ENCODE measurements at regions not wholly inside any gene's neighbourhood (a gene's known extent, or its start where the extent isn't known, plus 50 kb on each side); places are given as distances from the start of the nearest gene placed in this dataset.

DNA sequence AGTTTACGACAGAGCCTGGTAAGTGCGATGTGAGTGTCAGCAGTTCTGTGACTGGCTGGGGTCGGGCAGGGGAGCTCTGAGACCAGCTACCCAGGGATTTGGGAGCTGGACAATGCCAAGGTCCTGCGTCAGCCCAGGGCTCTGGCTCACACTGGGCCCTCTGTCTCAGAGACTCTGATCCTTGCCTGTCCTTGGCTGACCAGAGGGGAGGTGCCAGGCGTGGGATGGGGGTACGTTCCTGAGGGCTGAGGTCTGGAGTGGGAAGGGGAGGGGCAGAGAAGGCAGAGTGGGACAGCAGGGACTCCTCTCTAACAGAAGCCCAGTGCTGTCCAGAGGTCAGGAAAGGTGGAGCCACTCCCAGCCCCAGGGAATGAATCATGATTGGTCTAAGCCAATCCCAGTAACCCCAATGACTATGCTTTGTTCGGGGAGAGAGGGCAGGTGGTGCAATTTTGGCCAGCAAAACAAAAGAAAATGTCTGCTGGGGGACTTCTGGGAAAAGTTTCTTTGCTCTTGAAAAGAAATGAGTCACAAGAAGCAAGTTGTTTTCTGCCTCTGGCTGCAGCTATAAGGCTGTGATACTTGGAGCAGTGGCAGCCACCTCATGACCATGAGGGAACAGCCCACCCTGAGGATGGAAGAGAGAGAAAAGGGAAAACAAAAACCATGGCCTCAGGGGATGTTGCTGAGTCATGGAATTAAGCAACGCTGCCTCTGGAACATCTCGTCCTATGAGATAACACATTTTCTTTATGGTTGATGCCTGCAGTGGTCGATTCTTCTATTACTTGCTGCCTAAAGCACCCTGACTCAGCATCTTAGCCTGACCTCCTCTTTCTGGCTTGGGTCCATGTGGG lies 108.3 kb downstream of the CHST1 start:
- Histone ChIP-seq H3K9me3 (no peaks in the 10 kb centered on the region), H3K4me3 (no peak overlapping the region), H3K27me3 (replicated peaks; ENCODE audit: insufficient read depth) (no peaks in the 10 kb centered on the region), H3K27ac (no peak overlapping the region), H3K36me3 (no peaks in the 10 kb centered on the region), H3K4me1 (ENCODE audit: control insufficient read depth in 1 of 2, low read depth in 2 of 2) (no peaks in the 10 kb centered on the region)
- no peak for TF ChIP-seq CTCF (IDR thresholded peaks at IDR 0.05)
- ATAC-seq (ENCODE audit: insufficient number of reproducible peaks, low FRiP score, low read depth), result no peak
- DNase-seq (ENCODE audit: low spot score), result no peak

GRCh38 chr11:45554230-45554967 lies 111.0 kb downstream of the CHST1 start:
- no peak for DNase-seq (ENCODE audit: low spot score)
- no peak overlapping the region for H3K4me3 ChIP-seq
- H3K27ac ChIP-seq, result no peak overlapping the region
- no peaks in the 10 kb centered on the region for H3K36me3 ChIP-seq
- H3K9me3 ChIP-seq, result no peaks in the 10 kb centered on the region
- H3K27me3 ChIP-seq (replicated peaks; ENCODE audit: insufficient read depth), result no peaks in the 10 kb centered on the region
- no peak for ATAC-seq (ENCODE audit: insufficient number of reproducible peaks, low FRiP score, low read depth)
- TF ChIP-seq CTCF (IDR thresholded peaks at IDR 0.05), result no peak
- H3K4me1 ChIP-seq (ENCODE audit: control insufficient read depth in 1 of 2, low read depth in 2 of 2), result no peaks in the 10 kb centered on the region

- DNase-seq (ENCODE audit: low spot score) (no peak), ATAC-seq (ENCODE audit: insufficient number of reproducible peaks, low FRiP score, low read depth) (no peak)
- H3K27ac ChIP-seq, result no peak overlapping the region
Observed at GRCh38 chr11:45553383-45553936, 112.0 kb downstream of the CHST1 start.

DNA sequence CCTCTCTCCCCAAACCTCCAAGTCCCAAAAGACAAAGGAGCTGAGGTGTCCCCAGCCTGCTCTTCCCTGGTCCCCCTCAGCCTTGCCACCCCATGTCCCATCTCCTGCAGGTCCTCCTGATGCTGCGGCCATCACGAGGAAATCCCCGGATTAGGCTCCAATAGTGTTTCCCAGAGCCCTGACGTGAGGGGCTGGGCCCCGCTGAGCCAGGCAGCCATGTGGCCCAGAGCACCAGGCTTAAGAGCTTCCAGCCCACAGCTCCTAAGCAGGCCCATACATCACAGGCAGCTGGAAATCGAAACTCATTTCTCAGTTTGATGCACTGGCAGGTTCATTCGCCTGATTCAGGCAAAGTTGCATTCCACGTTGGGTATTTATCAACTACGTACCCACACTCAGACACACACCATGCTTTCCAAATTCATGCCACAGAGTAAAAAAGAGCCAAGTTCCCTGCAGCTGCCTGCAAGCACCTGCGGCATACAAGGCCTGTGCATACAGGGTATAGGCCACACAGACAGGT lies 114.2 kb downstream of the CHST1 start:
- DNase-seq (ENCODE audit: low spot score) (no peak), ATAC-seq (ENCODE audit: insufficient number of reproducible peaks, low FRiP score, low read depth) (no peak)
- Histone ChIP-seq H3K4me1 (ENCODE audit: control insufficient read depth in 1 of 2, low read depth in 2 of 2) (no peaks in the 10 kb centered on the region), H3K4me3 (no peak overlapping the region), H3K36me3 (no peaks in the 10 kb centered on the region), H3K27ac (no peak overlapping the region), H3K27me3 (replicated peaks; ENCODE audit: insufficient read depth) (no peaks in the 10 kb centered on the region), H3K9me3 (no peaks in the 10 kb centered on the region)
- no peak for TF ChIP-seq CTCF (IDR thresholded peaks at IDR 0.05)

More at GRCh38 chr11:45553383-45553936, 112.0 kb downstream of the CHST1 start:
- H3K9me3 ChIP-seq, result no peaks in the 10 kb centered on the region
- H3K4me1 ChIP-seq (ENCODE audit: control insufficient read depth in 1 of 2, low read depth in 2 of 2), result no peaks in the 10 kb centered on the region
- no peaks in the 10 kb centered on the region for H3K27me3 ChIP-seq (replicated peaks; ENCODE audit: insufficient read depth)
- H3K36me3 ChIP-seq, result no peaks in the 10 kb centered on the region
- no peak overlapping the region for H3K4me3 ChIP-seq
- TF ChIP-seq CTCF (IDR thresholded peaks at IDR 0.05), result no peak

- Histone ChIP-seq H3K36me3 (no peaks in the 10 kb centered on the region), H3K9me3 (no peaks in the 10 kb centered on the region), H3K4me3 (no peak overlapping the region), H3K27ac (no peak overlapping the region), H3K4me1 (ENCODE audit: control insufficient read depth in 1 of 2, low read depth in 2 of 2) (no peaks in the 10 kb centered on the region), H3K27me3 (replicated peaks; ENCODE audit: insufficient read depth) (no peaks in the 10 kb centered on the region)
- no peak for TF ChIP-seq CTCF (IDR thresholded peaks at IDR 0.05)
- no peak for DNase-seq (ENCODE audit: low spot score)
- ATAC-seq (ENCODE audit: insufficient number of reproducible peaks, low FRiP score, low read depth), result no peak
Observed at GRCh38 chr11:45549257-45549656, 116.2 kb downstream of the CHST1 start.
